Tibial nerve (tissue), 4 donors: ENCODE measurements at regions not wholly inside any gene's neighbourhood (a gene's known extent, or its start where the extent isn't known, plus 50 kb on each side); places are given as distances from the start of the nearest gene placed in this dataset.

Experiments used
- CTCF ChIP-seq, 5 experiments: fragments of 200-600 bp in 3 of 5; fragments of 450-650 bp in 2 of 5; sonication (generic) in 3 of 5; IDR thresholded peaks; one replicate each; pipeline ENCODE4 v1.5.1; 2016 to 2019; ENCODE audit warnings: antibody characterized with exemption in 5 of 5, mild to moderate bottlenecking in 3 of 5, moderate library complexity in 2 of 5
- EP300 ChIP-seq, 2 donors: sonication (generic); formaldehyde crosslinking; IDR thresholded peaks; one replicate each; pipeline ENCODE4 v1.6.1; 2017; ENCODE audit warnings: antibody characterized with exemption in 2 of 2, mild to moderate bottlenecking in 1 of 2

DNA sequence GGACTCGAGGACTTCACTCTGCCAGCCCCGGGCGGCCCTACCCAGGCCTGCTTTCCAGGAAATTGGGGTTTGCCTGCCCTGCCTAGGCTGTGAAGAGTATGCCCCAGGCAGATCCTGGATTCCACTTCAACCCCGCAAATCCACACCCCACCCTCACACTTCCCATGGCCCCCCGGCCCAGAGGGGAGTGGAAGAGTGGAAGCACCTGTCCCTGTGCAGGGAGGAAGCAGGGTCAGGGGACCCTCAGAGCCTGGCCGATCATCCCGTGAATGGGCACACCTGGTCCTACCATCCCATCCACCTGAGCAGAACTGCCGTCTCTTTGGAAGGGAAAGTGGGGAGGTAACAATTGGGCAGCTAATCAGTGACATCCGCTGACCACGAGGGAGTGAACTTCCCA is 245.2 kb downstream of the EIPR1 start:
- TF ChIP-seq CTCF (IDR thresholded peaks at IDR 0.05) (no peak), EP300 (IDR thresholded peaks at IDR 0.05) (no peak)
